UCSD-AML1 (cell line): ENCODE measurements at regions not wholly inside any gene's neighbourhood (a gene's known extent, or its start where the extent isn't known, plus 50 kb on each side); places are given as distances from the start of the nearest gene placed in this dataset.
"Not testable (repeated sequence)": the region's sequence is repeated elsewhere in the genome, so short reads cannot be mapped to it uniquely, and the experiment has no call there.

ENCODE experiments used
- DNase-seq: peaks from one replicate; lab custom pipeline; 2025; ENCODE audit not compliant: unreplicated experiment; lab: John Stamatoyannopoulos, UW

GRCh38 chr3:190989218-190989617, 126.7 kb upstream of the GMNC start:
- peak; percentile 12 for DNase-seq

GRCh38 chr3:190988102-190988501, 125.6 kb upstream of the GMNC start:
- no peak for DNase-seq

- no peak for DNase-seq
Measured at GRCh38 chr3:190984502-190985244, 122.2 kb upstream of the GMNC start.

- peak; percentile 51 for DNase-seq
Measured at GRCh38 chr3:190983875-190984274, 121.4 kb upstream of the GMNC start.

- no peak for DNase-seq
Measured at GRCh38 chr3:190973771-190974170, 111.3 kb upstream of the GMNC start.

GRCh38 chr3:190972840-190973270, 110.4 kb upstream of the GMNC start:
- DNase-seq: no peak

- no peak for DNase-seq
Measured at GRCh38 chr3:190972196-190972595, 109.7 kb upstream of the GMNC start.

GRCh38 chr3:190970560-190970959, 108.1 kb upstream of the GMNC start:
- DNase-seq: no peak

GRCh38 chr3:190968616-190969015, 106.1 kb upstream of the GMNC start:
- DNase-seq: no peak

- DNase-seq: not testable (repeated sequence)
Measured at GRCh38 chr3:190964931-190965330, 102.4 kb upstream of the GMNC start.

GRCh38 chr3:190959077-190959476, 96.6 kb upstream of the GMNC start:
- DNase-seq: no peak

- no peak for DNase-seq
Measured at GRCh38 chr3:190941694-190942260, 79.3 kb upstream of the GMNC start.

GRCh38 chr3:190934616-190935015, 72.1 kb upstream of the GMNC start:
- not testable (repeated sequence) for DNase-seq

- no peak for DNase-seq
Measured at GRCh38 chr3:190926619-190927018, 64.1 kb upstream of the GMNC start.

GRCh38 chr3:190912736-190913135, 50.2 kb upstream of the GMNC start:
- no peak for DNase-seq
